GM12878 (cell line): ENCODE measurements at regions not wholly inside any gene's neighbourhood (a gene's known extent, or its start where the extent isn't known, plus 50 kb on each side); places are given as distances from the start of the nearest gene placed in this dataset.

Source experiments
- ATAC-seq: fragments of 200-7000 bp; cut with Tn5 transposase; 3 replicates; pipeline ENCODE4 v1.9.1; 2020; ENCODE audit warnings: mild to moderate bottlenecking, moderate library complexity
- BruUV-seq: library from RNA; stranded (reverse); fragments of 400-500 nt; replicated peaks from 2 replicates; lab custom pipeline; 2021; lab: Mats Ljungman, UMichigan
- CTCF ChIA-PET: fragments of 300-600 bp; sonication (Branson Sonifier 250); formaldehyde crosslinking; extraction: SDS; loops from one replicate; lab custom pipeline; 2021; ENCODE audit warnings: inconsistent platforms; lab: Yijun Ruan, JAX
- POLR2A ChIA-PET: fragments of 350-600 bp; formaldehyde crosslinking; extraction: SDS; loops from one replicate; lab custom pipeline; 2021; ENCODE audit warnings: inconsistent platforms; lab: Charles Lee
- RAD21 ChIA-PET: fragments of 300-600 bp; sonication (Branson Sonifier 250); formaldehyde crosslinking; loops from one replicate; lab custom pipeline; 2023; ENCODE audit warnings: antibody characterized with exemption; ENCODE audit not compliant: unreplicated experiment; lab: Charles Lee
- SMC1A ChIA-PET: fragments of 300-600 bp; sonication (Branson Sonifier 250); formaldehyde crosslinking; loops from one replicate; lab custom pipeline; 2023; ENCODE audit not compliant: unreplicated experiment, uncharacterized antibody; lab: Charles Lee
- DNase-seq: peaks from one replicate; pipeline ENCODE4 v3.0.0-alpha.2; 2011; ENCODE audit warnings: low read depth, low spot score
- FAIRE-seq: peaks from 3 replicates; lab custom pipeline; 2011; peaks lifted over from hg19 to GRCh38; lab: Jason Lieb, UNC
- H2AFZ ChIP-seq: 2 replicates; pipeline ENCODE4 v1.6.0; 2011; ENCODE audit warnings: low read depth, low read length, control low read depth; ENCODE audit not compliant: control insufficient read depth
- H3K27ac ChIP-seq: 2 replicates; pipeline ENCODE4 v1.5.1; 2011; ENCODE audit warnings: control low read depth; ENCODE audit not compliant: control insufficient read depth, insufficient read depth
- H3K27me3 ChIP-seq, 2 experiments: replicated peaks in 1 of 2; 2 replicates each; pipeline versions ENCODE4 v1.6.0 to v1.6.1; 2011; ENCODE audit warnings: low read length in 1 of 2; ENCODE audit not compliant: control insufficient read depth in 2 of 2, insufficient read depth in 2 of 2
- H3K36me3 ChIP-seq, 2 experiments: 2 replicates each; pipeline ENCODE4 v1.5.1; 2011; ENCODE audit warnings: low read length in 1 of 2; ENCODE audit not compliant: control insufficient read depth in 2 of 2, insufficient read depth in 2 of 2
- H3K4me1 ChIP-seq: 2 replicates; pipeline ENCODE4 v1.6.1; 2011; ENCODE audit warnings: mild to moderate bottlenecking, low read length, moderate library complexity, mixed read lengths; ENCODE audit not compliant: control insufficient read depth, insufficient read depth
- H3K4me2 ChIP-seq: 2 replicates; pipeline ENCODE4 v1.6.0; 2011; ENCODE audit warnings: control low read depth; ENCODE audit not compliant: control insufficient read depth, insufficient read depth
- H3K4me3 ChIP-seq: fragments of 200-600 bp; sonication (generic); 2 replicates; pipeline ENCODE4 v1.5.1; 2016
- H3K79me2 ChIP-seq: 2 replicates; pipeline ENCODE4 v1.6.0; 2011; ENCODE audit warnings: low read length; ENCODE audit not compliant: control insufficient read depth, insufficient read depth
- H3K9ac ChIP-seq: 2 replicates; pipeline ENCODE4 v1.8.0; 2011; ENCODE audit warnings: low read length, control low read depth, mixed read lengths; ENCODE audit not compliant: control insufficient read depth, insufficient read depth
- H3K9me3 ChIP-seq: replicated peaks from 3 replicates; pipeline ENCODE4 v1.5.1; 2011; ENCODE audit warnings: mild to moderate bottlenecking, low read length; ENCODE audit not compliant: control insufficient read depth, insufficient read depth
- H4K20me1 ChIP-seq: 2 replicates; pipeline ENCODE4 v1.6.0; 2011; ENCODE audit not compliant: control insufficient read depth, insufficient read depth
- BRCA1 ChIP-seq: IDR thresholded peaks from 2 replicates; pipeline ENCODE4 v1.6.1; 2011; ENCODE audit warnings: low read depth, low read length, improper control_type of control experiment
- CBFB ChIP-seq: IDR thresholded peaks from 2 replicates; pipeline ENCODE4 v1.6.1; 2016; ENCODE audit warnings: antibody characterized with exemption, low read depth
- CHD2 ChIP-seq: IDR thresholded peaks from 2 replicates; pipeline ENCODE4 v1.6.1; 2011; ENCODE audit warnings: low read depth, low read length, improper control_type of control experiment, borderline replicate concordance
- LARP7 ChIP-seq: fragments of 450-650 bp; IDR thresholded peaks from 2 replicates; pipeline ENCODE4 v1.6.1; 2017; ENCODE audit warnings: mild to moderate bottlenecking
- MTA3 ChIP-seq: IDR thresholded peaks from 2 replicates; pipeline ENCODE4 v1.6.1; 2012; ENCODE audit warnings: low read length, inconsistent platforms, borderline replicate concordance
- MXI1 ChIP-seq: fragments of 150-350 bp; IDR thresholded peaks from 2 replicates; pipeline ENCODE4 v1.6.1; 2011; ENCODE audit warnings: low read depth, mild to moderate bottlenecking, inconsistent platforms, low read length, improper control_type of control experiment
- RCOR1 ChIP-seq: conservative IDR thresholded peaks from 2 replicates; pipeline ENCODE4 v1.6.1; 2012; ENCODE audit warnings: low read depth, low read length, improper control_type of control experiment
- SMC3 ChIP-seq: IDR thresholded peaks from 2 replicates; pipeline ENCODE4 v1.6.1; 2011; ENCODE audit warnings: low read length, improper control_type of control experiment, borderline replicate concordance
- TBL1XR1 ChIP-seq: IDR thresholded peaks from 2 replicates; pipeline ENCODE4 v1.6.1; 2012; ENCODE audit warnings: low read depth, low read length, improper control_type of control experiment
- ZSCAN29 ChIP-seq: fragments of 450-650 bp; IDR thresholded peaks from 2 replicates; pipeline ENCODE4 v1.6.1; 2017; ENCODE audit warnings: mild to moderate bottlenecking, moderate library complexity
- WGBS: methylation state at CpG from one replicate; pipeline ENCODE4 v1.1.6; 2016; ENCODE audit warnings: low lambda C conversion rate; ENCODE audit not compliant: insufficient replicate concordance, insufficient coverage; ENCODE audit errors: missing lambda C conversion rate; 5-methylcytosine and 5-hydroxymethylcytosine counted together
- in situ Hi-C: fragments of 300-500 bp; cut with MboI; formaldehyde crosslinking; loops from 9 replicates; pipeline ENCODE4 v1.14.3; 2018; ENCODE audit warnings: mixed read lengths
- intact Hi-C: fragments of 100-400 bp; cut with micrococcal nuclease; formaldehyde crosslinking; loops from one replicate; pipeline ENCODE4 v1.14.2; 2022; ENCODE audit not compliant: unreplicated experiment
- TF ChIP-seq, protein P1 (sequence below): fragments of 450-650 bp; IDR thresholded peaks from 2 replicates; pipeline ENCODE4 v1.6.1; 2016; ENCODE audit warnings: mild to moderate bottlenecking
- TF ChIP-seq, protein P2 (sequence below): IDR thresholded peaks from 2 replicates; pipeline ENCODE4 v1.6.1; 2012; ENCODE audit warnings: low read depth, low read length, improper control_type of control experiment
- TF ChIP-seq, protein P3 (sequence below): IDR thresholded peaks from 2 replicates; pipeline ENCODE4 v1.6.1; 2012; ENCODE audit warnings: low read depth, low read length, improper control_type of control experiment

DNA sequence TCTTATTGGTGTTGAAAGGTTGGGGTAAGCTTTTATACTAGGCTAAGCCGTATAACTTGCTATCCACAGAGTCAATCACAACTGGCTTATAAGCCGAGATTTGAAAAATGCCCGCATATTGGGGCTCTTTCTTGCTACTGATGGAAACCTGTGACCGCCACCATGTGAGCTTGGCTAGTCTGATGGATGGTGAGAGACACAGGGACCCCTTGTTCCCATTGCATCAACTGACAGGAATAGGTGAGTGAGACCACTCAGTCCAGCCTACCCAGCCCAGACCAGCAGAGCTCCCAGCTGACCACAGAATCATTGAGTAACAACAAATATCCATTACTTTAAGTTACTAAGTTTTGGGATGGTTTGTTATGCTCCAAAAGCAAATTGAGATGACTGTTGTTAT, 676.4 kb upstream of the HS6ST1 start:
- H3K27me3 ChIP-seq, result no peaks in the 10 kb centered on the region; a peak in 1 of 4 replicates
- H2AFZ ChIP-seq, result no peak overlapping the region
- no peaks in the 10 kb centered on the region for H3K36me3 ChIP-seq
- no peak overlapping the region for H3K9ac ChIP-seq
- RAD21 ChIA-PET, result no interaction called here
- no peaks in the 10 kb centered on the region for H4K20me1 ChIP-seq
- no peak overlapping the region for H3K4me2 ChIP-seq
- POLR2A ChIA-PET, result no interaction called here
- DNase-seq (no peak), ATAC-seq (no peak), FAIRE-seq (no peak)
- in situ Hi-C loops, result no loop called here
- intact Hi-C loops, result no loop called here
- no TSS peak for BruUV-seq
- H3K4me1 ChIP-seq, result no peaks in the 10 kb centered on the region
- H3K9me3 ChIP-seq, result no peaks in the 10 kb centered on the region
- no peaks in the 10 kb centered on the region for H3K79me2 ChIP-seq
- 26% methylated on average over 4 of the region's 4 CpGs for WGBS
- no peak overlapping the region for H3K4me3 ChIP-seq
- TF ChIP-seq MXI1 (no peak), CHD2 (no peak), RCOR1 (no peak), LARP7 (no peak), ZSCAN29 (no peak), BRCA1 (no peak), TBL1XR1 (no peak), CBFB (no peak), SMC3 (no peak), MTA3 (no peak)
- TF ChIP-seq, protein P1, sequence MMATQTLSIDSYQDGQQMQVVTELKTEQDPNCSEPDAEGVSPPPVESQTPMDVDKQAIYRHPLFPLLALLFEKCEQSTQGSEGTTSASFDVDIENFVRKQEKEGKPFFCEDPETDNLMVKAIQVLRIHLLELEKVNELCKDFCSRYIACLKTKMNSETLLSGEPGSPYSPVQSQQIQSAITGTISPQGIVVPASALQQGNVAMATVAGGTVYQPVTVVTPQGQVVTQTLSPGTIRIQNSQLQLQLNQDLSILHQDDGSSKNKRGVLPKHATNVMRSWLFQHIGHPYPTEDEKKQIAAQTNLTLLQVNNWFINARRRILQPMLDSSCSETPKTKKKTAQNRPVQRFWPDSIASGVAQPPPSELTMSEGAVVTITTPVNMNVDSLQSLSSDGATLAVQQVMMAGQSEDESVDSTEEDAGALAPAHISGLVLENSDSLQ, result no peak
- TF ChIP-seq, protein P2, sequence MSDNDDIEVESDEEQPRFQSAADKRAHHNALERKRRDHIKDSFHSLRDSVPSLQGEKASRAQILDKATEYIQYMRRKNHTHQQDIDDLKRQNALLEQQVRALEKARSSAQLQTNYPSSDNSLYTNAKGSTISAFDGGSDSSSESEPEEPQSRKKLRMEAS, result no peak
- TF ChIP-seq, protein P3, sequence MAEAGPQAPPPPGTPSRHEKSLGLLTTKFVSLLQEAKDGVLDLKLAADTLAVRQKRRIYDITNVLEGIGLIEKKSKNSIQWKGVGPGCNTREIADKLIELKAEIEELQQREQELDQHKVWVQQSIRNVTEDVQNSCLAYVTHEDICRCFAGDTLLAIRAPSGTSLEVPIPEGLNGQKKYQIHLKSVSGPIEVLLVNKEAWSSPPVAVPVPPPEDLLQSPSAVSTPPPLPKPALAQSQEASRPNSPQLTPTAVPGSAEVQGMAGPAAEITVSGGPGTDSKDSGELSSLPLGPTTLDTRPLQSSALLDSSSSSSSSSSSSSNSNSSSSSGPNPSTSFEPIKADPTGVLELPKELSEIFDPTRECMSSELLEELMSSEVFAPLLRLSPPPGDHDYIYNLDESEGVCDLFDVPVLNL, result no peak
- CTCF ChIA-PET, result interaction anchor here (0.7 kb wide), 1 partner anchor 39 kb away, joined by 3 read pairs; no protein-coding TSS in a partner anchor
- no peak overlapping the region for H3K27ac ChIP-seq
- SMC1A ChIA-PET, result no interaction called here
